ENCODE measurements at regions not wholly inside any gene's neighbourhood (a gene's known extent, or its start where the extent isn't known, plus 50 kb on each side); places are given as distances from the start of the nearest gene placed in this dataset.

- TF ChIP-seq CTCF (IDR thresholded peaks at IDR 0.05; ENCODE audit: low read depth, low read length, missing input control): no peak
- TF ChIP-seq MAX (IDR thresholded peaks at IDR 0.05): no peak
- TF ChIP-seq, protein P1, sequence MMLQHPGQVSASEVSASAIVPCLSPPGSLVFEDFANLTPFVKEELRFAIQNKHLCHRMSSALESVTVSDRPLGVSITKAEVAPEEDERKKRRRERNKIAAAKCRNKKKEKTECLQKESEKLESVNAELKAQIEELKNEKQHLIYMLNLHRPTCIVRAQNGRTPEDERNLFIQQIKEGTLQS (IDR thresholded peaks at IDR 0.05): no peak
- no peak for TF ChIP-seq GABPA (IDR thresholded peaks at IDR 0.05 in 1 of 2, conservative IDR thresholded peaks at IDR 0.05 in 1 of 2)
- TF ChIP-seq JUND (IDR thresholded peaks at IDR 0.05): no peak
- TF ChIP-seq YY1 (IDR thresholded peaks at IDR 0.05): no peak
- no peak for TF ChIP-seq TAF1 (conservative IDR thresholded peaks at IDR 0.05)
Measured at GRCh38 chr6:223136-223535, 69.2 kb upstream of the DUSP22 start.

All from liver (tissue), 3 donors.